HepG2 (cell line): ENCODE measurements at regions not wholly inside any gene's neighbourhood (a gene's known extent, or its start where the extent isn't known, plus 50 kb on each side); places are given as distances from the start of the nearest gene placed in this dataset.

Source experiments
- KAT7 ChIP-seq: IDR thresholded peaks from 2 replicates; pipeline ENCODE4 v1.6.1; 2018; ENCODE audit warnings: borderline replicate concordance, missing compliant biosample characterization
- KIAA2018 ChIP-seq: sonication (generic); formaldehyde crosslinking; IDR thresholded peaks from 2 replicates; pipeline ENCODE4 v1.5.0; 2020; ENCODE audit warnings: mild to moderate bottlenecking, missing genetic modification reagents, borderline replicate concordance
- MEF2D ChIP-seq: sonication (generic); formaldehyde crosslinking; IDR thresholded peaks from 2 replicates; pipeline ENCODE4 v1.5.1; 2020; ENCODE audit warnings: mild to moderate bottlenecking, missing genetic modification reagents
- MXD3 ChIP-seq: IDR thresholded peaks from 2 replicates; pipeline ENCODE4 v1.6.1; 2016; ENCODE audit warnings: mild to moderate bottlenecking, missing biosample characterization, missing genetic modification reagents
- MYPOP ChIP-seq: sonication (generic); formaldehyde crosslinking; IDR thresholded peaks from 2 replicates; pipeline ENCODE4 v1.8.1; 2023; ENCODE audit warnings: mild to moderate bottlenecking, moderate library complexity, missing genetic modification reagents
- PRMT3 ChIP-seq: sonication (generic); formaldehyde crosslinking; IDR thresholded peaks from 2 replicates; pipeline ENCODE4 v1.8.1; 2022; ENCODE audit warnings: low read depth, mild to moderate bottlenecking, moderate library complexity, missing genetic modification reagents, borderline replicate concordance
- SOX5 ChIP-seq: IDR thresholded peaks from 2 replicates; pipeline ENCODE4 v1.6.1; 2016; ENCODE audit warnings: borderline replicate concordance
- ZBTB10 ChIP-seq: sonication (generic); formaldehyde crosslinking; IDR thresholded peaks from 2 replicates; pipeline ENCODE4 v1.4.0; 2020; ENCODE audit warnings: missing genetic modification reagents, borderline replicate concordance
- ZBTB46 ChIP-seq: sonication (generic); formaldehyde crosslinking; IDR thresholded peaks from 2 replicates; pipeline ENCODE4 v1.4.0; 2020; ENCODE audit warnings: mild to moderate bottlenecking, missing genetic modification reagents, borderline replicate concordance
- ZNF350 ChIP-seq: sonication (generic); formaldehyde crosslinking; IDR thresholded peaks from 2 replicates; pipeline ENCODE4 v1.4.0; 2020; ENCODE audit warnings: mild to moderate bottlenecking, low read depth, missing genetic modification reagents, borderline replicate concordance
- ZNF552 ChIP-seq: sonication (generic); formaldehyde crosslinking; IDR thresholded peaks from 2 replicates; pipeline ENCODE4 v1.9.0; 2022; ENCODE audit warnings: missing genetic modification reagents, mild to moderate bottlenecking, borderline replicate concordance
- ZNF558 ChIP-seq: sonication (generic); formaldehyde crosslinking; IDR thresholded peaks from 2 replicates; pipeline ENCODE4 v1.9.0; 2022; ENCODE audit warnings: mild to moderate bottlenecking, missing genetic modification reagents, borderline replicate concordance

GRCh38 chr16:10308305-10309193 is 77.3 kb upstream of the ATF7IP2 start (continued):
- peak; percentile 73; the same call in 1 of the 2 replicates for TF ChIP-seq KIAA2018
- no peak for TF ChIP-seq ZNF558 (CRISPR knock-in tag)
- TF ChIP-seq ZNF552 (CRISPR knock-in tag), result peak; percentile 76; the same call in 1 of the 2 replicates
- peak; percentile 78 for TF ChIP-seq MEF2D (CRISPR knock-in tag)
- no peak for TF ChIP-seq ZBTB10
- TF ChIP-seq PRMT3 (CRISPR knock-in tag), result no peak
- TF ChIP-seq ZBTB46, result no peak
- peak; percentile 59; the same call in 1 of the 2 replicates for TF ChIP-seq SOX5 (CRISPR knock-in tag)
- TF ChIP-seq MXD3, result no peak
- TF ChIP-seq KAT7 (CRISPR knock-in tag), result 0 out of 2 replicates have a peak, but pooled peaks have one; percentile 64
- TF ChIP-seq MYPOP (CRISPR knock-in tag), result peak; percentile 81
- TF ChIP-seq ZNF350, result peak; percentile 67
